ENCODE measurements at regions not wholly inside any gene's neighbourhood (a gene's known extent, or its start where the extent isn't known, plus 50 kb on each side); places are given as distances from the start of the nearest gene placed in this dataset.

- no peak overlapping the region for H3K27ac ChIP-seq (ENCODE audit: low read depth, low read length, poor library complexity, severe bottlenecking)
- H3K4me3 ChIP-seq (ENCODE audit: low read depth, low read length, poor library complexity, severe bottlenecking) = no peak overlapping the region
- ChIA-PET CTCF (no interaction called here), POLR2A (ENCODE audit: low non-redundant PET) (no interaction called here)
- DNase-seq (ENCODE audit: low spot score) = no peak
- peaks cover 12% of the 10 kb centered on the region for H3K4me1 ChIP-seq (ENCODE audit: insufficient read depth, low read length, poor library complexity, severe bottlenecking)
- no peaks in the 10 kb centered on the region for H3K27me3 ChIP-seq (replicated peaks; ENCODE audit: insufficient read depth, low read depth, low read length, poor library complexity)
- TF ChIP-seq, protein P1, sequence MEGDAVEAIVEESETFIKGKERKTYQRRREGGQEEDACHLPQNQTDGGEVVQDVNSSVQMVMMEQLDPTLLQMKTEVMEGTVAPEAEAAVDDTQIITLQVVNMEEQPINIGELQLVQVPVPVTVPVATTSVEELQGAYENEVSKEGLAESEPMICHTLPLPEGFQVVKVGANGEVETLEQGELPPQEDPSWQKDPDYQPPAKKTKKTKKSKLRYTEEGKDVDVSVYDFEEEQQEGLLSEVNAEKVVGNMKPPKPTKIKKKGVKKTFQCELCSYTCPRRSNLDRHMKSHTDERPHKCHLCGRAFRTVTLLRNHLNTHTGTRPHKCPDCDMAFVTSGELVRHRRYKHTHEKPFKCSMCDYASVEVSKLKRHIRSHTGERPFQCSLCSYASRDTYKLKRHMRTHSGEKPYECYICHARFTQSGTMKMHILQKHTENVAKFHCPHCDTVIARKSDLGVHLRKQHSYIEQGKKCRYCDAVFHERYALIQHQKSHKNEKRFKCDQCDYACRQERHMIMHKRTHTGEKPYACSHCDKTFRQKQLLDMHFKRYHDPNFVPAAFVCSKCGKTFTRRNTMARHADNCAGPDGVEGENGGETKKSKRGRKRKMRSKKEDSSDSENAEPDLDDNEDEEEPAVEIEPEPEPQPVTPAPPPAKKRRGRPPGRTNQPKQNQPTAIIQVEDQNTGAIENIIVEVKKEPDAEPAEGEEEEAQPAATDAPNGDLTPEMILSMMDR (conservative IDR thresholded peaks at IDR 0.05; ENCODE audit: low read depth, low read length) = no peak
- no peak for TF ChIP-seq EZH2 (IDR thresholded peaks at IDR 0.05; ENCODE audit: borderline replicate concordance, low read depth, low read length, poor library complexity, severe bottlenecking)
- no TSS peak for BruUV-seq (replicated peaks)
- H3K36me3 ChIP-seq (ENCODE audit: insufficient read depth, low read length, poor library complexity, severe bottlenecking) = no peaks in the 10 kb centered on the region
- intact Hi-C loops (cut with micrococcal nuclease; ENCODE audit: unreplicated experiment) = no loop called here
- peaks cover 3% of the 10 kb centered on the region for H3K9me3 ChIP-seq (ENCODE audit: low read depth, low read length, poor library complexity, severe bottlenecking)
Observed at GRCh38 chr18:70620837-70621612, 332.2 kb downstream of the SOCS6 start.

- ChIA-PET CTCF (no interaction called here), POLR2A (ENCODE audit: low non-redundant PET) (interaction anchor here (0.7 kb wide), 1 partner anchor 63 kb away, joined by 3 read pairs; no protein-coding TSS in a partner anchor)
- Histone ChIP-seq H3K36me3 (ENCODE audit: insufficient read depth, low read length, poor library complexity, severe bottlenecking) (no peaks in the 10 kb centered on the region), H3K9me3 (ENCODE audit: low read depth, low read length, poor library complexity, severe bottlenecking) (peaks cover 9% of the 10 kb centered on the region), H3K4me3 (ENCODE audit: low read depth, low read length, poor library complexity, severe bottlenecking) (no peak overlapping the region), H3K27ac (ENCODE audit: low read depth, low read length, poor library complexity, severe bottlenecking) (no peak overlapping the region), H3K27me3 (replicated peaks; ENCODE audit: insufficient read depth, low read depth, low read length, poor library complexity) (no peaks in the 10 kb centered on the region), H3K4me1 (ENCODE audit: insufficient read depth, low read length, poor library complexity, severe bottlenecking) (peaks cover 12% of the 10 kb centered on the region)
- intact Hi-C loops (cut with micrococcal nuclease; ENCODE audit: unreplicated experiment) = no loop called here
- no peak for DNase-seq (ENCODE audit: low spot score)
- no TSS peak for BruUV-seq (replicated peaks)
- TF ChIP-seq EZH2 (IDR thresholded peaks at IDR 0.05; ENCODE audit: borderline replicate concordance, low read depth, low read length, poor library complexity, severe bottlenecking) = no peak
- TF ChIP-seq, protein P1 (conservative IDR thresholded peaks at IDR 0.05; ENCODE audit: low read depth, low read length) = no peak
Observed at GRCh38 chr18:70617020-70617763, 328.3 kb downstream of the SOCS6 start.

DNA sequence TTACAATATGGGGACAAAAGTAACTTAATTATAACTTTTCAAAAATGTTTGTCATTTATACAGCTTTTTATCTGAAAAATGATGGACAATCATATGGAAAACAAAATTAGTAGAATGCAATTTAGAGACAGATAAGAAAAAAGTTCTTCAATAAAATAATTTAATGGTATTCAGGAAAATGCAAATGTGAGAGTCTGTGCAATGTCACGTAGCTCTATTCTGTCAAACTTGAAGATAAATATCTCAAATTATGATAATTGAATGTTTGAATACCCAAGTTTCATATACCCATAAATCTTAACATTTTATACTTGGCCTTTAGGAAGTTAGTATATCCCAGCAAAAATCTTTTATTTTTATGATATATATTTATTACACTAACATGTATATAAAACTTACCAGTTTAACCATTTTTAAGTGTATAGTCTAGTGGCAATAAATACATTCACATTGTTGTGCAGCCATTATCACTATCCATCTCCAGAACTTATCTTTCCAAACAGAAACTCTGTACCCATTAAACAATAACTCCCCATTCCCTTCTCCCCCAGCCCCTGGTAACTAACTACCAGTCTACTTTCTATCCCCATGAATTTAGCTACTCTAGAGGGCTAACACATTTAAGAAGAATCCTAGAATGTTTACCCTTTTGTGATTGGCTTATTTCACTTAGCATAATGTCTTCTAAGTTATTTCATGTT lies 311.5 kb downstream of the SOCS6 start:
- intact Hi-C loops (cut with micrococcal nuclease; ENCODE audit: unreplicated experiment) = no loop called here
- ChIA-PET CTCF (no interaction called here), POLR2A (ENCODE audit: low non-redundant PET) (no interaction called here)
- peaks cover 8% of the 10 kb centered on the region for H3K9me3 ChIP-seq (ENCODE audit: low read depth, low read length, poor library complexity, severe bottlenecking)
- H3K27ac ChIP-seq (ENCODE audit: low read depth, low read length, poor library complexity, severe bottlenecking) = peak overlapping the region; percentile 35
- H3K36me3 ChIP-seq (ENCODE audit: insufficient read depth, low read length, poor library complexity, severe bottlenecking) = no peaks in the 10 kb centered on the region
- TF ChIP-seq, protein P1 (conservative IDR thresholded peaks at IDR 0.05; ENCODE audit: low read depth, low read length) = no peak
- no peak for TF ChIP-seq EZH2 (IDR thresholded peaks at IDR 0.05; ENCODE audit: borderline replicate concordance, low read depth, low read length, poor library complexity, severe bottlenecking)
- peak; percentile 16 for DNase-seq (ENCODE audit: low spot score)
- H3K4me3 ChIP-seq (ENCODE audit: low read depth, low read length, poor library complexity, severe bottlenecking) = peak overlapping the region; percentile 13
- H3K27me3 ChIP-seq (replicated peaks; ENCODE audit: insufficient read depth, low read depth, low read length, poor library complexity) = no peaks in the 10 kb centered on the region
- BruUV-seq (replicated peaks) = no TSS peak
- H3K4me1 ChIP-seq (ENCODE audit: insufficient read depth, low read length, poor library complexity, severe bottlenecking) = peaks cover 16% of the 10 kb centered on the region

Data from A673 (cell line).